K562 (cell line): ENCODE measurements at regions not wholly inside any gene's neighbourhood (a gene's known extent, or its start where the extent isn't known, plus 50 kb on each side); places are given as distances from the start of the nearest gene placed in this dataset.

ENCODE experiments used
- ATAC-seq: fragments of 200-7000 bp; cut with Tn5 transposase; 3 replicates; pipeline ENCODE4 v1.9.1; 2020; ENCODE audit warnings: moderate library complexity
- BruUV-seq: library from RNA; stranded (reverse); fragments of 400-500 nt; replicated peaks from 2 replicates; lab custom pipeline; 2021; lab: Mats Ljungman, UMichigan
- CTCF ChIA-PET: fragments of 300-600 bp; formaldehyde crosslinking; extraction: SDS; loops from one replicate; lab custom pipeline; 2021; ENCODE audit warnings: low intra/inter-chr PET ratio; lab: Yijun Ruan, JAX
- POLR2A ChIA-PET: fragments of 300-600, 350-650 bp; sonication (Branson Sonifier 250); formaldehyde crosslinking; extraction: SDS; loops from one replicate; lab custom pipeline; 2021; ENCODE audit warnings: antibody characterized with exemption, inconsistent platforms; lab: Yijun Ruan, JAX
- DNase-seq, 4 experiments: peaks; one replicate each; pipeline versions ENCODE4 v3.0.0 to v3.0.0-alpha.2; 2011 to 2018; ENCODE audit warnings: low spot score in 3 of 4, mixed read lengths in 3 of 4; ENCODE audit errors: extremely low read depth in 1 of 4
- FAIRE-seq: peaks from 2 replicates; lab custom pipeline; 2011; peaks lifted over from hg19 to GRCh38; lab: Jason Lieb, UNC
- H2AFZ ChIP-seq: 2 replicates; pipeline ENCODE4 v1.6.0; 2011; ENCODE audit warnings: low read depth, low read length, control low read depth, inconsistent platforms
- H3K27ac ChIP-seq: fragments of 200-600 bp; 3 replicates; pipeline ENCODE4 v1.8.0; 2011; ENCODE audit warnings: low read depth, mild to moderate bottlenecking, control low read depth, inconsistent platforms, low read length, moderate library complexity, mixed read lengths; ENCODE audit errors: extremely low read depth
- H3K27me3 ChIP-seq, 2 experiments: fragments of 300-600 bp in 1 of 2; 2 replicates in 1 of 2; 3 replicates in 1 of 2; pipeline versions ENCODE4 v1.6.0 to v1.8.0; 2011; ENCODE audit warnings: inconsistent platforms in 2 of 2, low read length in 2 of 2, mild to moderate bottlenecking in 1 of 2, mixed read lengths in 1 of 2, moderate library complexity in 1 of 2; ENCODE audit not compliant: control insufficient read depth in 2 of 2, insufficient read depth in 2 of 2
- H3K36me3 ChIP-seq: fragments of 300-600 bp; 3 replicates; pipeline ENCODE4 v1.8.0; 2011; ENCODE audit warnings: mild to moderate bottlenecking, low read length, inconsistent platforms; ENCODE audit not compliant: control insufficient read depth, insufficient read depth
- H3K4me1 ChIP-seq, 2 experiments: fragments of 200-600 bp in 1 of 2; replicated peaks in 1 of 2; 2 replicates in 1 of 2; 3 replicates in 1 of 2; pipeline versions ENCODE4 v1.5.1 to v1.8.0; 2011; ENCODE audit warnings: inconsistent platforms in 2 of 2, low read length in 2 of 2, mild to moderate bottlenecking in 1 of 2, mixed read lengths in 1 of 2, moderate library complexity in 1 of 2; ENCODE audit not compliant: control insufficient read depth in 2 of 2, insufficient read depth in 2 of 2
- H3K4me2 ChIP-seq: 2 replicates; pipeline ENCODE4 v1.6.1; 2011; ENCODE audit warnings: low read length, control low read depth, inconsistent platforms, mixed read lengths; ENCODE audit not compliant: insufficient read depth
- H3K4me3 ChIP-seq: fragments of 200-600 bp; sonication (generic), shearing (Covaris generic); 2 replicates; pipeline ENCODE4 v1.5.1; 2016; ENCODE audit warnings: control low read depth, inconsistent platforms
- H3K79me2 ChIP-seq: fragments of 200-600 bp; 3 replicates; pipeline ENCODE4 v1.8.0; 2011; ENCODE audit warnings: low read length, inconsistent platforms; ENCODE audit not compliant: control insufficient read depth, insufficient read depth
- H3K9ac ChIP-seq, 2 experiments: 2 replicates each; pipeline versions ENCODE4 v1.6.0 to v1.6.1; 2011; ENCODE audit warnings: low read depth in 2 of 2, low read length in 2 of 2, control low read depth in 1 of 2, inconsistent platforms in 1 of 2, mild to moderate bottlenecking in 1 of 2, mixed read lengths in 1 of 2; ENCODE audit not compliant: insufficient read depth in 1 of 2
- H3K9me1 ChIP-seq: one replicate; pipeline ENCODE4 v1.6.0; 2011; ENCODE audit warnings: inconsistent platforms, mild to moderate bottlenecking, low read length, moderate library complexity; ENCODE audit not compliant: control insufficient read depth, insufficient read depth
- H3K9me3 ChIP-seq: replicated peaks from 2 replicates; pipeline ENCODE4 v1.5.1; 2011; ENCODE audit warnings: low read depth, low read length, inconsistent platforms; ENCODE audit not compliant: control insufficient read depth, insufficient read depth
- H4K20me1 ChIP-seq: replicated peaks from 2 replicates; pipeline ENCODE4 v1.6.1; 2011; ENCODE audit warnings: low read length, inconsistent platforms, mixed read lengths; ENCODE audit not compliant: control insufficient read depth, insufficient read depth
- C11orf30 ChIP-seq: fragments of 450-650 bp; IDR thresholded peaks from 2 replicates; pipeline ENCODE4 v1.6.1; 2016; ENCODE audit warnings: low read depth, mild to moderate bottlenecking
- CREB3L1 ChIP-seq: fragments of 450-650 bp; IDR thresholded peaks from 2 replicates; pipeline ENCODE4 v1.6.1; 2014; ENCODE audit warnings: low read depth, mild to moderate bottlenecking, moderate library complexity, borderline replicate concordance
- GMEB1 ChIP-seq: fragments of 250-450 bp; sonication (Bioruptor Pico); IDR thresholded peaks from 2 replicates; pipeline ENCODE4 v1.4.0; 2020; ENCODE audit warnings: mild to moderate bottlenecking
- GTF3C2 ChIP-seq: IDR thresholded peaks from 3 replicates; pipeline ENCODE4 v1.6.1; 2011; ENCODE audit warnings: borderline replicate concordance, mild to moderate bottlenecking, moderate library complexity; ENCODE audit not compliant: insufficient read length; ENCODE audit errors: extremely low read depth
- HDAC3 ChIP-seq: fragments of 450-650 bp; IDR thresholded peaks from 2 replicates; pipeline ENCODE4 v1.6.1; 2018; ENCODE audit warnings: borderline replicate concordance, mild to moderate bottlenecking, moderate library complexity; ENCODE audit not compliant: partially characterized antibody
- MAFK ChIP-seq: IDR thresholded peaks from 2 replicates; pipeline ENCODE4 v1.6.1; 2011; ENCODE audit warnings: low read length, improper control_type of control experiment
- MTF1 ChIP-seq: fragments of 250-450 bp; sonication (Bioruptor Pico); IDR thresholded peaks from 2 replicates; pipeline ENCODE4 v1.9.0; 2021; ENCODE audit warnings: moderate library complexity, mild to moderate bottlenecking, inconsistent platforms, borderline replicate concordance
- PTTG1 ChIP-seq: fragments of 450-650 bp; IDR thresholded peaks from 2 replicates; pipeline ENCODE4 v1.6.1; 2016; ENCODE audit warnings: low read depth, mild to moderate bottlenecking, missing genetic modification characterization, missing compliant biosample characterization
- WHSC1 ChIP-seq: IDR thresholded peaks from one replicate; pipeline ENCODE4 v1.6.1; 2012; ENCODE audit warnings: low read length, control low read depth, inconsistent platforms
- ZMIZ1 ChIP-seq, 2 experiments: fragments of 150-350 bp in 1 of 2; IDR thresholded peaks; 2 replicates each; pipeline ENCODE4 v1.6.1; 2012 to 2016; ENCODE audit warnings: low read depth in 2 of 2, low read length in 2 of 2, mild to moderate bottlenecking in 1 of 2, moderate library complexity in 1 of 2
- ZNF408 ChIP-seq: fragments of 250-450 bp; sonication (Bioruptor Pico); IDR thresholded peaks from 2 replicates; pipeline ENCODE4 v1.4.0; 2020; ENCODE audit warnings: low read depth, mild to moderate bottlenecking, moderate library complexity
- WGBS: fragments of 100-300 bp; shearing (Covaris generic); methylation state at CpG from one replicate; pipeline ENCODE4 v1.1.6; 2016; ENCODE audit warnings: low coverage, mixed read lengths; ENCODE audit not compliant: insufficient coverage; ENCODE audit errors: missing lambda C conversion rate; 5-methylcytosine and 5-hydroxymethylcytosine counted together
- in situ Hi-C: fragments of 300-500 bp; cut with MboI; formaldehyde crosslinking; loops from 4 replicates; pipeline ENCODE4 v1.15.0; 2018; ENCODE audit warnings: inconsistent platforms, mixed read lengths
- intact Hi-C: fragments of 100-400 bp; cut with micrococcal nuclease; formaldehyde crosslinking; loops from 2 replicates; pipeline ENCODE4 v1.14.2; 2022

GRCh38 chr10:36479073-36479472, 646.3 kb upstream of the ANKRD30A start (continued):
- TF ChIP-seq CREB3L1 (no peak), PTTG1 (tag) (no peak), ZNF408 (no peak), MAFK (peak; percentile 89), C11orf30 (peak; percentile 78)

GRCh38 chr10:36476399-36476798, 649.0 kb upstream of the ANKRD30A start:
- Histone ChIP-seq H3K9ac (no peak overlapping the region), H3K9me3 (no peaks in the 10 kb centered on the region), H3K4me2 (no peak overlapping the region), H3K9me1 (no peaks in the 10 kb centered on the region), H3K79me2 (no peaks in the 10 kb centered on the region), H4K20me1 (no peaks in the 10 kb centered on the region), H3K4me3 (no peak overlapping the region), H3K27me3 (no peaks in the 10 kb centered on the region), H3K36me3 (no peaks in the 10 kb centered on the region), H3K27ac (no peak overlapping the region), H3K4me1 (no peaks in the 10 kb centered on the region), H2AFZ (no peak overlapping the region)
- DNase-seq: no peak
- BruUV-seq: no TSS peak
- ChIA-PET POLR2A (no interaction called here), CTCF (no interaction called here)
- WGBS: 0% methylated on average over 5 of the region's 5 CpGs
- FAIRE-seq: no peak
- in situ Hi-C loops: no loop called here
- no peak for ATAC-seq
- intact Hi-C loops: no loop called here
- TF ChIP-seq GMEB1 (CRISPR knock-in tag): no peak
- no peak for TF ChIP-seq MTF1
- TF ChIP-seq HDAC3: no peak
- TF ChIP-seq GTF3C2: no peak
- no peak for TF ChIP-seq WHSC1
- TF ChIP-seq ZMIZ1 (IDR thresholded peaks at IDR 0.05; ENCODE audit: low read depth in 2 of 2, low read length in 2 of 2): no peak
